ENCODE measurements at regions not wholly inside any gene's neighbourhood (a gene's known extent, or its start where the extent isn't known, plus 50 kb on each side); places are given as distances from the start of the nearest gene placed in this dataset.

DNA sequence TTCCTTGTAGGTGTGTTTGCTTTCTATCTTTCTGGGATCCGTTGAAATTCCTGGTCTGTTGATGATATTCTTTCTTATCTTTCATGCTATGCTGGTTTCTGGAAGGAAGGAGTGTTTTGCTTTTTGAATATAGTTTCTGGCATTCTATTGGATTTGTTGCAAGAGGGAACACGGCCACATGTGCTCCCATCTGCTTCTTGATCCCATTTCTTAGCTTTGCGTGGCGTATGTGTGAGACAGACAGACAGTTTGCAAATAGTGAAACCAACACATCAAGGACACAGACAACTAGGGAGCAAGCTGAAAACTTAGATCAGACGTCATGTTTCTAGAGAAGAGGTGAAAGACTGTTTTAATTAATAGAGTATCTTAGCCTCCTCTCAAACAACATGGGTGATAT lies 261.9 kb upstream of the PUDP start:
- Mint-ChIP-seq H3K27me3 (ENCODE audit: unreplicated experiment) (no peaks in the 10 kb centered on the region), H3K9me3 (ENCODE audit: low read depth, unreplicated experiment) (no peaks in the 10 kb centered on the region), H3K4me1 (ENCODE audit: low read depth, unreplicated experiment) (no peaks in the 10 kb centered on the region), H3K27ac (ENCODE audit: unreplicated experiment) (no peak overlapping the region), H3K4me3 (ENCODE audit: low read depth, unreplicated experiment) (no peak overlapping the region), H3K36me3 (ENCODE audit: insufficient read depth, unreplicated experiment) (no peaks in the 10 kb centered on the region)
- TF ChIP-seq, protein P1, sequence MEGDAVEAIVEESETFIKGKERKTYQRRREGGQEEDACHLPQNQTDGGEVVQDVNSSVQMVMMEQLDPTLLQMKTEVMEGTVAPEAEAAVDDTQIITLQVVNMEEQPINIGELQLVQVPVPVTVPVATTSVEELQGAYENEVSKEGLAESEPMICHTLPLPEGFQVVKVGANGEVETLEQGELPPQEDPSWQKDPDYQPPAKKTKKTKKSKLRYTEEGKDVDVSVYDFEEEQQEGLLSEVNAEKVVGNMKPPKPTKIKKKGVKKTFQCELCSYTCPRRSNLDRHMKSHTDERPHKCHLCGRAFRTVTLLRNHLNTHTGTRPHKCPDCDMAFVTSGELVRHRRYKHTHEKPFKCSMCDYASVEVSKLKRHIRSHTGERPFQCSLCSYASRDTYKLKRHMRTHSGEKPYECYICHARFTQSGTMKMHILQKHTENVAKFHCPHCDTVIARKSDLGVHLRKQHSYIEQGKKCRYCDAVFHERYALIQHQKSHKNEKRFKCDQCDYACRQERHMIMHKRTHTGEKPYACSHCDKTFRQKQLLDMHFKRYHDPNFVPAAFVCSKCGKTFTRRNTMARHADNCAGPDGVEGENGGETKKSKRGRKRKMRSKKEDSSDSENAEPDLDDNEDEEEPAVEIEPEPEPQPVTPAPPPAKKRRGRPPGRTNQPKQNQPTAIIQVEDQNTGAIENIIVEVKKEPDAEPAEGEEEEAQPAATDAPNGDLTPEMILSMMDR (IDR thresholded peaks at IDR 0.05; ENCODE audit: unreplicated experiment): no peak
- DNase-seq: no peak
- intact Hi-C loops (cut with micrococcal nuclease; ENCODE audit: unreplicated experiment): no loop called here
- CTCF ChIA-PET: no interaction called here
- no TSS peak for BruUV-seq (replicated peaks)

DNA sequence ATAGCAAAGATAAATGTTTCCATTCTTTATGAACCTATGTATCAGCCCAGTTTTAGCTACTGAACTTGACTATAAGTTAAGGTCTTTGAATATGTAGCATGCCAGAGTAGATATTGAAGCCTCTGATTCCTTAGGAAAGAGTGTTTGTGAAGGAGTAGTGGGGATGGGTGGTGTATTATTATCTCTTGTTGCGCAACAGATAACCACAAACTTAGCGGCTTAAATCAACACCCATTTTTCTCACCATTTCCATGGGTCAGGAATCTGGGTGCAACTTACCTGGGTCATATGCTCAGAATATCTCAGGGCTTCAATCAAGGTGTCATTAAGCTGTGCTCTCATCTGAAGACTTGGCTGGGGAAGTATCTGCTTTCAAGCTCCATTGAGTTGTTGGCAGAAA lies 251.4 kb upstream of the PUDP start:
- TF ChIP-seq, protein P1 (IDR thresholded peaks at IDR 0.05; ENCODE audit: unreplicated experiment): no peak
- Mint-ChIP-seq H3K36me3 (ENCODE audit: insufficient read depth, unreplicated experiment) (no peaks in the 10 kb centered on the region), H3K4me1 (ENCODE audit: low read depth, unreplicated experiment) (no peaks in the 10 kb centered on the region), H3K27me3 (ENCODE audit: unreplicated experiment) (no peaks in the 10 kb centered on the region), H3K27ac (ENCODE audit: unreplicated experiment) (no peak overlapping the region), H3K9me3 (ENCODE audit: low read depth, unreplicated experiment) (no peaks in the 10 kb centered on the region), H3K4me3 (ENCODE audit: low read depth, unreplicated experiment) (no peak overlapping the region)
- BruUV-seq (replicated peaks): no TSS peak
- CTCF ChIA-PET: no interaction called here
- intact Hi-C loops (cut with micrococcal nuclease; ENCODE audit: unreplicated experiment): no loop called here
- DNase-seq: no peak

DNA sequence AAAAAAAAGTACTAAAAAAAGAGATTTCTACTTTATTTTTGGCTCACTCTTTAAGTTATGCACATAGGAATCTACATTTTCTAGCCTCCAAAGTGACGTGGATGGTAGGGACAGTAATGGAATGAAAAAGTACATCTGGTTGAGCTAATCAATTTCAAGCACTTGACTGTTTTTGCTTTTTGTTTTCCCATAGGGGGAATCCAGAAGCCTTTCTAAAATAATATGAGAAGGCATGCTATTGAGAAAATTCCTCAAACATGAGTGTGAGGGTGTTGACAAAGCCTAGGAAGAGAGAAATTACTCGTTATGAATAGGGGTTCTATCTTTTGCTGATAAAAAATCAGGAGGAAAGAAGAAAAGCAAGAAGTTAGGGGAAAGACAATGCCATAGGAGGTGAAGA lies 242.5 kb upstream of the PUDP start:
- Mint-ChIP-seq H3K36me3 (ENCODE audit: insufficient read depth, unreplicated experiment) (no peaks in the 10 kb centered on the region), H3K9me3 (ENCODE audit: low read depth, unreplicated experiment) (no peaks in the 10 kb centered on the region), H3K27me3 (ENCODE audit: unreplicated experiment) (no peaks in the 10 kb centered on the region), H3K4me3 (ENCODE audit: low read depth, unreplicated experiment) (no peak overlapping the region), H3K4me1 (ENCODE audit: low read depth, unreplicated experiment) (no peaks in the 10 kb centered on the region), H3K27ac (ENCODE audit: unreplicated experiment) (no peak overlapping the region)
- no TSS peak for BruUV-seq (replicated peaks)
- DNase-seq: no peak
- intact Hi-C loops (cut with micrococcal nuclease; ENCODE audit: unreplicated experiment): no loop called here
- CTCF ChIA-PET: no interaction called here
- TF ChIP-seq, protein P1 (IDR thresholded peaks at IDR 0.05; ENCODE audit: unreplicated experiment): no peak

DNA sequence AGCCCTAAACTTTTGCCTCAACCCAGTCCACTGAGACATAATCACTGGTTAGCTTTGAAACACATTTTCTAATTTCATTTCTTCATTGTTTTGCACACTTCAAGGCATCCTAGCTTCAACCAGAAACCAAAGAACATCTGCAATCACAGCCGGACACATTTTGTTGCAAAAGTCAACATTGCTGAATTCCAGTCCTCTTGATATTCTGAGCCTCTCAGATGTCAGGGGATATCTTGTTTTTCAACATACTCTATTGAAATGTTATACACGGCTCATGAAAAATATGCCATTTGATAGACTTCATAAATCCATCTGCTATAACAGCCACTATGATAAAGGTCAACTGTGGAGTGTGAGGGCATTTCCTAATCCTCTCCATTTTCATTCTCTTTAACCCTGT lies 241.6 kb upstream of the PUDP start:
- no peak for DNase-seq
- TF ChIP-seq, protein P1 (IDR thresholded peaks at IDR 0.05; ENCODE audit: unreplicated experiment): no peak
- Mint-ChIP-seq H3K4me1 (ENCODE audit: low read depth, unreplicated experiment) (no peaks in the 10 kb centered on the region), H3K27me3 (ENCODE audit: unreplicated experiment) (no peaks in the 10 kb centered on the region), H3K36me3 (ENCODE audit: insufficient read depth, unreplicated experiment) (no peaks in the 10 kb centered on the region), H3K27ac (ENCODE audit: unreplicated experiment) (no peak overlapping the region), H3K4me3 (ENCODE audit: low read depth, unreplicated experiment) (no peak overlapping the region), H3K9me3 (ENCODE audit: low read depth, unreplicated experiment) (no peaks in the 10 kb centered on the region)
- intact Hi-C loops (cut with micrococcal nuclease; ENCODE audit: unreplicated experiment): no loop called here
- no TSS peak for BruUV-seq (replicated peaks)
- CTCF ChIA-PET: no interaction called here

DNA sequence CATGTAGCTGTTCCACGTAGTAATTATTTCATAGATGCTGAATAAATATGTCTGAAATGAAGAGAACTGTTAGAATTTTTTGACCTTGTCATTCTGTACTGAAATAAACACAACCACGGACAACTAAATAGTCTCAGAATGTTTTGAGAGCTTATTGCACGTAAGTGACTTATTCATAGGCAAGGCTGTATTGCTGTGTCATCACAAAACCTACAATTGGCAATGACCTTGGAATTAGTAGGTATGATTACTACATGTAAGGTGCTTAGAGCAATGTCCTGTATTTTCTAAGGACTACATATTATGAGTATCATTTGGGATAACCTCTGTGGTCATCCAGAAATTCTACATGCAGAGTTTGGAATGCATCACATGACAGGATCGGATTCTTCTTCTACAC lies 237.2 kb upstream of the PUDP start:
- TF ChIP-seq, protein P1 (IDR thresholded peaks at IDR 0.05; ENCODE audit: unreplicated experiment): no peak
- no peak for DNase-seq
- no peaks in the 10 kb centered on the region for H3K9me3 Mint-ChIP-seq (ENCODE audit: low read depth, unreplicated experiment)
- no peaks in the 10 kb centered on the region for H3K36me3 Mint-ChIP-seq (ENCODE audit: insufficient read depth, unreplicated experiment)
- intact Hi-C loops (cut with micrococcal nuclease; ENCODE audit: unreplicated experiment): no loop called here
- BruUV-seq (replicated peaks): no TSS peak
- H3K27me3 Mint-ChIP-seq (ENCODE audit: unreplicated experiment): no peaks in the 10 kb centered on the region
- no peak overlapping the region for H3K4me3 Mint-ChIP-seq (ENCODE audit: low read depth, unreplicated experiment)
- no peak overlapping the region for H3K27ac Mint-ChIP-seq (ENCODE audit: unreplicated experiment)
- no peaks in the 10 kb centered on the region for H3K4me1 Mint-ChIP-seq (ENCODE audit: low read depth, unreplicated experiment)
- CTCF ChIA-PET: no interaction called here
